ENCODE measurements at regions not wholly inside any gene's neighbourhood (a gene's known extent, or its start where the extent isn't known, plus 50 kb on each side); places are given as distances from the start of the nearest gene placed in this dataset.

- no peak for TF ChIP-seq YY1 (IDR thresholded peaks at IDR 0.05; ENCODE audit: low read depth)
- no peak for TF ChIP-seq CREB1 (IDR thresholded peaks at IDR 0.05; ENCODE audit: low read depth)
- TF ChIP-seq TAF1 (IDR thresholded peaks at IDR 0.05; ENCODE audit: low read depth), result no peak
- TF ChIP-seq EP300 (IDR thresholded peaks at IDR 0.05; ENCODE audit: borderline replicate concordance), result no peak
- no peak for TF ChIP-seq TEAD4 (IDR thresholded peaks at IDR 0.05)
- no peak for TF ChIP-seq MAX (IDR thresholded peaks at IDR 0.05)
- TF ChIP-seq TCF12 (IDR thresholded peaks at IDR 0.05; ENCODE audit: low read depth), result no peak
- no peak for TF ChIP-seq CEBPB (IDR thresholded peaks at IDR 0.05)
- TF ChIP-seq FOXM1 (IDR thresholded peaks at IDR 0.05; ENCODE audit: borderline replicate concordance, low read depth), result no peak
These were observed 162.0 kb upstream of the STS start for GRCh38 chrX:6985537-6985936.
